ENCODE measurements at regions not wholly inside any gene's neighbourhood (a gene's known extent, or its start where the extent isn't known, plus 50 kb on each side); places are given as distances from the start of the nearest gene placed in this dataset.

GRCh38 chr18:46298511-46298910 is 194.3 kb downstream of the HAUS1 start:
- ChIA-PET POLR2A (no interaction called here), CTCF (no interaction called here)
- Mint-ChIP-seq H3K27ac (ENCODE audit: unreplicated experiment) (no peak overlapping the region), H3K9me3 (ENCODE audit: unreplicated experiment) (no peaks in the 10 kb centered on the region), H3K4me3 (ENCODE audit: unreplicated experiment) (no peak overlapping the region), H3K27me3 (ENCODE audit: insufficient read depth, unreplicated experiment) (peaks cover 13% of the 10 kb centered on the region), H3K36me3 (ENCODE audit: insufficient read depth, unreplicated experiment) (no peaks in the 10 kb centered on the region), H3K4me1 (ENCODE audit: low read depth, unreplicated experiment) (no peaks in the 10 kb centered on the region)
- Histone ChIP-seq H3K9me3 (no peaks in the 10 kb centered on the region), H3K4me3 (ENCODE audit: low read depth, low read length) (no peak overlapping the region), H3K4me1 (no peaks in the 10 kb centered on the region), H3K27me3 (replicated peaks; ENCODE audit: control insufficient read depth, insufficient read depth, low read length) (no peaks in the 10 kb centered on the region), H3K36me3 (ENCODE audit: control insufficient read depth, insufficient read depth, low read length) (no peaks in the 10 kb centered on the region)
- no TSS peak for BruUV-seq (replicated peaks)
- TF ChIP-seq, protein P1, sequence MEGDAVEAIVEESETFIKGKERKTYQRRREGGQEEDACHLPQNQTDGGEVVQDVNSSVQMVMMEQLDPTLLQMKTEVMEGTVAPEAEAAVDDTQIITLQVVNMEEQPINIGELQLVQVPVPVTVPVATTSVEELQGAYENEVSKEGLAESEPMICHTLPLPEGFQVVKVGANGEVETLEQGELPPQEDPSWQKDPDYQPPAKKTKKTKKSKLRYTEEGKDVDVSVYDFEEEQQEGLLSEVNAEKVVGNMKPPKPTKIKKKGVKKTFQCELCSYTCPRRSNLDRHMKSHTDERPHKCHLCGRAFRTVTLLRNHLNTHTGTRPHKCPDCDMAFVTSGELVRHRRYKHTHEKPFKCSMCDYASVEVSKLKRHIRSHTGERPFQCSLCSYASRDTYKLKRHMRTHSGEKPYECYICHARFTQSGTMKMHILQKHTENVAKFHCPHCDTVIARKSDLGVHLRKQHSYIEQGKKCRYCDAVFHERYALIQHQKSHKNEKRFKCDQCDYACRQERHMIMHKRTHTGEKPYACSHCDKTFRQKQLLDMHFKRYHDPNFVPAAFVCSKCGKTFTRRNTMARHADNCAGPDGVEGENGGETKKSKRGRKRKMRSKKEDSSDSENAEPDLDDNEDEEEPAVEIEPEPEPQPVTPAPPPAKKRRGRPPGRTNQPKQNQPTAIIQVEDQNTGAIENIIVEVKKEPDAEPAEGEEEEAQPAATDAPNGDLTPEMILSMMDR (IDR thresholded peaks at IDR 0.05; ENCODE audit: insufficient read depth in 1 of 2, low read depth in 1 of 2, low read length in 1 of 2, severe bottlenecking in 1 of 2, unreplicated experiment in 1 of 2) = no peak
- DNase-seq = no peak
- intact Hi-C loops (cut with micrococcal nuclease; ENCODE audit: unreplicated experiment) = no loop called here

DNA sequence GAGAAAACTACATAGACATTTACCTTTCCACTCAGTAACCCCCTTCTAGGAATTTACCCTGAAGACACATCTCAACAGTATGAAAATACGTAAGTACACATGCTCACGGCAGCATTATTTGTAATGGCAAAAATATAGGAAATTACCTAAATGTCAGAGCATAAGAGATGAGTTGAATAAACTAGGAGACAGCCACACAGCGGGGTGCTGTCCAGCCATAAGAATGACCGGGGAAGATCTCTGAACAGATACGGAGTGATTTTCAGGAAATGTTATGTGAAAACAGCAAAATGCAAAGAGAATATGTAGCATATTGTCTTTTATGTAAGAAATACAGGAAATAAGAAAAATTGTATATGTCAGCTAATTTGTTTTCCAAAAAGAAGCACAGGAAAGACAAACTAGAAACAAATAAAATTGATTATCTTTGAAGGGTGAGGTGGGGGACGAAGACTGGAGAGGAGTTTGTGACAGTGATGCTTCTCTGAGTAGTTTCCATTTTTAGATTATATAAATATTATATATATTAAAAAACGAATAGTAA is 195.4 kb downstream of the HAUS1 start:
- no peak overlapping the region for H3K4me3 Mint-ChIP-seq (ENCODE audit: unreplicated experiment)
- ChIA-PET CTCF (no interaction called here), POLR2A (no interaction called here)
- DNase-seq = no peak
- no peaks in the 10 kb centered on the region for H3K9me3 Mint-ChIP-seq (ENCODE audit: unreplicated experiment)
- H3K4me1 Mint-ChIP-seq (ENCODE audit: low read depth, unreplicated experiment) = no peaks in the 10 kb centered on the region
- H3K4me3 ChIP-seq (ENCODE audit: low read depth, low read length) = no peak overlapping the region
- no peaks in the 10 kb centered on the region for H3K4me1 ChIP-seq
- no peak overlapping the region for H3K27ac Mint-ChIP-seq (ENCODE audit: unreplicated experiment)
- BruUV-seq (replicated peaks) = no TSS peak
- no peaks in the 10 kb centered on the region for H3K36me3 ChIP-seq (ENCODE audit: control insufficient read depth, insufficient read depth, low read length)
- H3K9me3 ChIP-seq = no peaks in the 10 kb centered on the region
- H3K27me3 Mint-ChIP-seq (ENCODE audit: insufficient read depth, unreplicated experiment) = peaks cover 13% of the 10 kb centered on the region
- intact Hi-C loops (cut with micrococcal nuclease; ENCODE audit: unreplicated experiment) = no loop called here
- no peaks in the 10 kb centered on the region for H3K36me3 Mint-ChIP-seq (ENCODE audit: insufficient read depth, unreplicated experiment)
- TF ChIP-seq, protein P1 (IDR thresholded peaks at IDR 0.05; ENCODE audit: insufficient read depth in 1 of 2, low read depth in 1 of 2, low read length in 1 of 2, severe bottlenecking in 1 of 2, unreplicated experiment in 1 of 2) = no peak
- H3K27me3 ChIP-seq (replicated peaks; ENCODE audit: control insufficient read depth, insufficient read depth, low read length) = no peaks in the 10 kb centered on the region

DNA sequence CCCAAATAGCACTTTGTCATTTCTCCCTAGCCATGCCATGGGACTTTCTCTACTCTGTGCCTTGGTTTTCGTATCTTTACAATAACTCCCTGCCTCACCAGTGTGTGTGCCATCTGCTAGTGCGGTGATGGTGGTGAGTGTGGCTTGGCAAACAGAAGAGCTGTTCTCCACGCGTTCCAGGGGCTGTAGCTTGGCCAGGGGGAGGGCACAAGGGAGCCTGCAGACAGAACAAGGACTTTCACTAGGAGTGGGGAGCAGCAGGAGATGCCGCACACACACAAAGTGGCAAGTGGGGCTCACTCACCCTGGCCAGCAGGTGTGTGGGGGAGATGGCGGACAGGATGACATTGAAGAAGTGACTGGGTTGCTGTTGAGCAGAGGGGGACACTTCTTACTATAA is 196.9 kb downstream of the HAUS1 start:
- Histone ChIP-seq H3K36me3 (ENCODE audit: control insufficient read depth, insufficient read depth, low read length) (no peaks in the 10 kb centered on the region), H3K9me3 (no peaks in the 10 kb centered on the region), H3K4me3 (ENCODE audit: low read depth, low read length) (no peak overlapping the region), H3K27me3 (replicated peaks; ENCODE audit: control insufficient read depth, insufficient read depth, low read length) (no peaks in the 10 kb centered on the region), H3K4me1 (no peaks in the 10 kb centered on the region)
- H3K36me3 Mint-ChIP-seq (ENCODE audit: insufficient read depth, unreplicated experiment) = no peaks in the 10 kb centered on the region
- DNase-seq = no peak
- H3K4me3 Mint-ChIP-seq (ENCODE audit: unreplicated experiment) = no peak overlapping the region
- ChIA-PET CTCF (interaction anchor here (0.5 kb wide), 1 partner anchor 226 kb away, joined by 4 read pairs; no protein-coding TSS in a partner anchor), POLR2A (no interaction called here)
- H3K4me1 Mint-ChIP-seq (ENCODE audit: low read depth, unreplicated experiment) = no peaks in the 10 kb centered on the region
- intact Hi-C loops (cut with micrococcal nuclease; ENCODE audit: unreplicated experiment) = no loop called here
- no peak overlapping the region for H3K27ac Mint-ChIP-seq (ENCODE audit: unreplicated experiment)
- TF ChIP-seq, protein P1 (IDR thresholded peaks at IDR 0.05; ENCODE audit: insufficient read depth in 1 of 2, low read depth in 1 of 2, low read length in 1 of 2, severe bottlenecking in 1 of 2, unreplicated experiment in 1 of 2) = no peak
- H3K9me3 Mint-ChIP-seq (ENCODE audit: unreplicated experiment) = no peaks in the 10 kb centered on the region
- H3K27me3 Mint-ChIP-seq (ENCODE audit: insufficient read depth, unreplicated experiment) = peaks cover 13% of the 10 kb centered on the region
- no TSS peak for BruUV-seq (replicated peaks)

All from Caco-2 (cell line).